ENCODE measurements at regions not wholly inside any gene's neighbourhood (a gene's known extent, or its start where the extent isn't known, plus 50 kb on each side); places are given as distances from the start of the nearest gene placed in this dataset.

GRCh38 chr1:81006502-81006901, 794.2 kb upstream of the ADGRL2 start:
- TF ChIP-seq, protein P1, sequence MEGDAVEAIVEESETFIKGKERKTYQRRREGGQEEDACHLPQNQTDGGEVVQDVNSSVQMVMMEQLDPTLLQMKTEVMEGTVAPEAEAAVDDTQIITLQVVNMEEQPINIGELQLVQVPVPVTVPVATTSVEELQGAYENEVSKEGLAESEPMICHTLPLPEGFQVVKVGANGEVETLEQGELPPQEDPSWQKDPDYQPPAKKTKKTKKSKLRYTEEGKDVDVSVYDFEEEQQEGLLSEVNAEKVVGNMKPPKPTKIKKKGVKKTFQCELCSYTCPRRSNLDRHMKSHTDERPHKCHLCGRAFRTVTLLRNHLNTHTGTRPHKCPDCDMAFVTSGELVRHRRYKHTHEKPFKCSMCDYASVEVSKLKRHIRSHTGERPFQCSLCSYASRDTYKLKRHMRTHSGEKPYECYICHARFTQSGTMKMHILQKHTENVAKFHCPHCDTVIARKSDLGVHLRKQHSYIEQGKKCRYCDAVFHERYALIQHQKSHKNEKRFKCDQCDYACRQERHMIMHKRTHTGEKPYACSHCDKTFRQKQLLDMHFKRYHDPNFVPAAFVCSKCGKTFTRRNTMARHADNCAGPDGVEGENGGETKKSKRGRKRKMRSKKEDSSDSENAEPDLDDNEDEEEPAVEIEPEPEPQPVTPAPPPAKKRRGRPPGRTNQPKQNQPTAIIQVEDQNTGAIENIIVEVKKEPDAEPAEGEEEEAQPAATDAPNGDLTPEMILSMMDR (IDR thresholded peaks at IDR 0.05 in 8 of 11, conservative IDR thresholded peaks at IDR 0.05 in 3 of 11): no peak
- TF ChIP-seq POLR2A (IDR thresholded peaks at IDR 0.05) (no peak), POLR2AphosphoS5 (IDR thresholded peaks at IDR 0.05) (no peak)
